H9 (cell line): ENCODE measurements at regions not wholly inside any gene's neighbourhood (a gene's known extent, or its start where the extent isn't known, plus 50 kb on each side); places are given as distances from the start of the nearest gene placed in this dataset.

Experiments used
- DNase-seq: peaks from one replicate; pipeline ENCODE4 v3.0.0-alpha.2; 2017
- H2AFZ ChIP-seq: one replicate; pipeline ENCODE4 v1.6.1; 2013; ENCODE audit warnings: mild to moderate bottlenecking, low read length, control low read depth, moderate library complexity
- H2AK5ac ChIP-seq: 2 replicates; pipeline ENCODE4 v1.6.1; 2013; ENCODE audit warnings: low read length, control low read depth, mixed read lengths; ENCODE audit not compliant: insufficient read length
- H2BK120ac ChIP-seq: one replicate; pipeline ENCODE4 v1.6.1; 2013; ENCODE audit warnings: low read depth, mild to moderate bottlenecking, low read length, control low read depth, inconsistent platforms; ENCODE audit not compliant: poor library complexity, severe bottlenecking
- H2BK12ac ChIP-seq: 2 replicates; pipeline ENCODE4 v1.6.1; 2013; ENCODE audit warnings: low read length, control low read depth, mixed read lengths, low read depth; ENCODE audit not compliant: insufficient read length
- H2BK15ac ChIP-seq: 2 replicates; pipeline ENCODE4 v1.6.1; 2013; ENCODE audit warnings: low read depth, low read length, control low read depth
- H2BK20ac ChIP-seq: one replicate; pipeline ENCODE4 v1.6.1; 2013; ENCODE audit warnings: low read depth, mild to moderate bottlenecking, low read length, control low read depth, inconsistent platforms; ENCODE audit not compliant: poor library complexity, severe bottlenecking
- H2BK5ac ChIP-seq: 2 replicates; pipeline ENCODE4 v1.6.1; 2013; ENCODE audit warnings: low read length, control low read depth, mixed read lengths; ENCODE audit not compliant: insufficient read length
- H3K14ac ChIP-seq: 2 replicates; pipeline ENCODE4 v1.6.1; 2013; ENCODE audit warnings: low read length, control low read depth; ENCODE audit not compliant: insufficient read depth
- H3K18ac ChIP-seq: 2 replicates; pipeline ENCODE4 v1.6.1; 2013; ENCODE audit warnings: low read depth, mild to moderate bottlenecking, mixed read lengths, low read length, control low read depth; ENCODE audit not compliant: insufficient read length
- H3K23ac ChIP-seq: 2 replicates; pipeline ENCODE4 v1.6.1; 2013; ENCODE audit warnings: low read length, control low read depth, mixed read lengths, low read depth; ENCODE audit not compliant: insufficient read length
- H3K23me2 ChIP-seq: 2 replicates; pipeline ENCODE4 v1.6.1; 2013; ENCODE audit warnings: low read depth, mild to moderate bottlenecking, mixed read lengths, low read length, control low read depth; ENCODE audit not compliant: insufficient read length, poor library complexity, severe bottlenecking
- H3K27ac ChIP-seq: 2 replicates; pipeline ENCODE4 v1.5.1; 2013; ENCODE audit warnings: low read length, control low read depth, mixed read lengths, low read depth; ENCODE audit not compliant: insufficient read length
- H3K27me3 ChIP-seq: 2 replicates; pipeline ENCODE4 v1.6.1; 2013; ENCODE audit warnings: low read length, control low read depth, inconsistent platforms; ENCODE audit not compliant: insufficient read depth
- H3K4ac ChIP-seq: 2 replicates; pipeline ENCODE4 v1.6.1; 2013; ENCODE audit warnings: low read depth, mild to moderate bottlenecking, control low read depth, inconsistent platforms, low read length, moderate library complexity
- H3K4me1 ChIP-seq: 2 replicates; pipeline ENCODE4 v1.6.1; 2013; ENCODE audit warnings: low read length, control low read depth, inconsistent platforms; ENCODE audit not compliant: insufficient read depth
- H3K4me2 ChIP-seq: 2 replicates; pipeline ENCODE4 v1.6.1; 2013; ENCODE audit warnings: low read length, control low read depth, mixed read lengths; ENCODE audit not compliant: insufficient read length, insufficient read depth
- H3K56ac ChIP-seq: 2 replicates; pipeline ENCODE4 v1.6.1; 2013; ENCODE audit warnings: low read depth, mild to moderate bottlenecking, mixed read lengths, low read length, control low read depth; ENCODE audit not compliant: insufficient read length
- H3K79me1 ChIP-seq: 2 replicates; pipeline ENCODE4 v1.6.1; 2013; ENCODE audit warnings: low read depth, mild to moderate bottlenecking, moderate library complexity, low read length, control low read depth, inconsistent platforms; ENCODE audit not compliant: insufficient read depth, poor library complexity, severe bottlenecking
- H3K79me2 ChIP-seq: 2 replicates; pipeline ENCODE4 v1.6.1; 2013; ENCODE audit warnings: low read length, control low read depth, inconsistent platforms; ENCODE audit not compliant: insufficient read depth
- H3K9ac ChIP-seq: 2 replicates; pipeline ENCODE4 v1.6.1; 2013; ENCODE audit warnings: low read length, control low read depth, mixed read lengths; ENCODE audit not compliant: insufficient read length; ENCODE audit errors: extremely low read depth
- H3K9me3 ChIP-seq: one replicate; pipeline ENCODE4 v1.6.1; 2013; ENCODE audit warnings: low read depth, low read length, inconsistent platforms; ENCODE audit not compliant: control insufficient read depth
- H3T11ph ChIP-seq: one replicate; pipeline ENCODE4 v1.6.1; 2013; ENCODE audit warnings: mild to moderate bottlenecking, low read length, control low read depth, inconsistent platforms
- H4K20me1 ChIP-seq: one replicate; pipeline ENCODE4 v1.6.1; 2013; ENCODE audit not compliant: control insufficient read depth, insufficient read length, insufficient read depth
- H4K5ac ChIP-seq: 2 replicates; pipeline ENCODE4 v1.6.1; 2013; ENCODE audit warnings: low read depth, mild to moderate bottlenecking, mixed read lengths, low read length, control low read depth; ENCODE audit not compliant: insufficient read length
- H4K8ac ChIP-seq: replicated peaks from 2 replicates; pipeline ENCODE4 v1.6.1; 2013; ENCODE audit warnings: low read length, control low read depth, mixed read lengths, low read depth; ENCODE audit not compliant: insufficient read length
- H4K91ac ChIP-seq: 2 replicates; pipeline ENCODE4 v1.6.1; 2013; ENCODE audit warnings: low read depth, mild to moderate bottlenecking, moderate library complexity, mixed read lengths, low read length, control low read depth; ENCODE audit not compliant: insufficient read length
- H3K27ac Mint-ChIP-seq, 3 experiments: 2 replicates in 2 of 3; 3 replicates in 1 of 3; pipeline ENCODE4 v1.8.0; 2020 to 2021; ENCODE audit warnings: mixed read lengths in 3 of 3, mild to moderate bottlenecking in 1 of 3, moderate library complexity in 1 of 3
- H3K27me3 Mint-ChIP-seq: 2 replicates; pipeline ENCODE4 v1.8.0; 2021; ENCODE audit warnings: low read depth, mild to moderate bottlenecking, moderate library complexity, mixed read lengths
- H3K36me3 Mint-ChIP-seq, 3 experiments: 2 replicates in 2 of 3; 3 replicates in 1 of 3; pipeline ENCODE4 v1.8.0; 2020 to 2021; ENCODE audit warnings: low read depth in 3 of 3, mixed read lengths in 3 of 3; ENCODE audit not compliant: insufficient read depth in 1 of 3
- H3K4me1 Mint-ChIP-seq, 2 experiments: 2 replicates each; pipeline ENCODE4 v1.8.0; 2020; ENCODE audit warnings: mixed read lengths in 2 of 2
- H3K4me3 Mint-ChIP-seq, 2 experiments: 2 replicates in 1 of 2; 3 replicates in 1 of 2; pipeline ENCODE4 v1.8.0; 2020 to 2021; ENCODE audit warnings: mild to moderate bottlenecking in 2 of 2, mixed read lengths in 2 of 2, moderate library complexity in 1 of 2
- H3K9me3 Mint-ChIP-seq, 2 experiments: 2 replicates in 1 of 2; 3 replicates in 1 of 2; pipeline ENCODE4 v1.8.0; 2020; ENCODE audit warnings: mild to moderate bottlenecking in 2 of 2, mixed read lengths in 2 of 2, moderate library complexity in 1 of 2
- CTCF ChIP-seq: fragments of 200-600 bp; sonication (generic); conservative IDR thresholded peaks from 3 replicates; pipeline ENCODE4 v1.8.0; 2021; ENCODE audit warnings: antibody characterized with exemption, mild to moderate bottlenecking
- WGBS: extraction: QIAGEN DNeasy Blood & Tissue Kit; methylation state at CpG from one replicate; pipeline ENCODE4 v1.1.7; 2013; ENCODE audit warnings: missing lambda C conversion rate, low lambda C conversion rate, mixed read lengths; ENCODE audit not compliant: insufficient read length; ENCODE audit errors: extremely low coverage; 5-methylcytosine and 5-hydroxymethylcytosine counted together

GRCh38 chr16:87108941-87109340 is 208.3 kb downstream of the C16orf95 start:
- Mint-ChIP-seq H3K4me1 (peaks cover 19 to 21% of the 10 kb centered on the region in 2 experiments), H3K36me3 (peaks cover 0 to 2% (median 0%) of the 10 kb centered on the region in 3 experiments; a peak in 2 of 7 replicates), H3K4me3 (no peak overlapping the region), H3K27ac (no peak overlapping the region), H3K27me3 (no peaks in the 10 kb centered on the region; the same call in none of the 2 replicates), H3K9me3 (peaks cover 0 to 9% of the 10 kb centered on the region in 2 experiments; a peak in 3 of 5 replicates)
- H3K27ac ChIP-seq = no peak overlapping the region
- no peaks in the 10 kb centered on the region for H3K79me1 ChIP-seq
- H2AFZ ChIP-seq = no peak overlapping the region
- no peak overlapping the region for H3K4ac ChIP-seq
- no peak overlapping the region for H2BK120ac ChIP-seq
- no peak overlapping the region for H3K9ac ChIP-seq
- no peak overlapping the region for H3K14ac ChIP-seq
- H3K27me3 ChIP-seq = no peaks in the 10 kb centered on the region
- no peaks in the 10 kb centered on the region for H3K79me2 ChIP-seq
- DNase-seq = no peak
- H2AK5ac ChIP-seq = no peak overlapping the region
- H4K5ac ChIP-seq = no peak overlapping the region
- H4K20me1 ChIP-seq = no peaks in the 10 kb centered on the region
- peaks cover 3% of the 10 kb centered on the region; the same call in 1 of the 2 replicates for H3K4me1 ChIP-seq
- no peak for TF ChIP-seq CTCF
- H3K23me2 ChIP-seq = no peaks in the 10 kb centered on the region
- no peak overlapping the region for H2BK20ac ChIP-seq
- no peak overlapping the region for H3K56ac ChIP-seq
- no CpG with 5 or more reads among the region's 1 CpG for WGBS
- no peak overlapping the region for H2BK5ac ChIP-seq
- no peak overlapping the region for H3K18ac ChIP-seq
- no peaks in the 10 kb centered on the region for H3K9me3 ChIP-seq
- H3K23ac ChIP-seq = no peak overlapping the region
- no peak overlapping the region for H2BK12ac ChIP-seq
- H4K91ac ChIP-seq = no peak overlapping the region
- no peak overlapping the region for H2BK15ac ChIP-seq
- H4K8ac ChIP-seq = no peak overlapping the region
- no peak overlapping the region for H3K4me2 ChIP-seq
- H3T11ph ChIP-seq = no peak overlapping the region
